ENCODE measurements at regions not wholly inside any gene's neighbourhood (a gene's known extent, or its start where the extent isn't known, plus 50 kb on each side); places are given as distances from the start of the nearest gene placed in this dataset.

- H3K27ac ChIP-seq, result no peak overlapping the region
- TF ChIP-seq CTCF (IDR thresholded peaks at IDR 0.05), result no peak
- no peak for TF ChIP-seq ZFX (IDR thresholded peaks at IDR 0.05; ENCODE audit: borderline replicate concordance)
Measured at GRCh38 chr20:23278172-23278571, 72.4 kb upstream of the NXT1 start.

DNA sequence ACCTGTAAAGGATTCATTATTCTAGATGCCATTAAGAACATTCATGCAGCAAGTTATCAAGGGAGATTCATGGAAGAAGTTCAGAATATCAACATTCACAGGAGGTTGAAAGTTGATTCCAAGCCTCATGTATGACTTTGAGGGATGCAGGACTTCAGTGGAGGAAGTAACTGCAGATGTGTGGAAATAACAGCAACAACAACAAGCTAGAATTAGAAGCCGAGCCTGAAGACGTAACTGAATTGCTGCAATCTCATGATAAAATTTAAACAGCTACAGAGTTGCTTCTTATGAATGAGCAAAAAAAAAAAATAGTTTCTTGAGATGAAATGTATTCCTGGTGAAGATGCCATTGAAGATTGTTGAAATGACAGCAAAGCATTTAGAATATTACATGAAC, 73.3 kb upstream of the NXT1 start:
- no peak for TF ChIP-seq ZFX (IDR thresholded peaks at IDR 0.05; ENCODE audit: borderline replicate concordance)
- TF ChIP-seq CTCF (IDR thresholded peaks at IDR 0.05), result no peak

DNA sequence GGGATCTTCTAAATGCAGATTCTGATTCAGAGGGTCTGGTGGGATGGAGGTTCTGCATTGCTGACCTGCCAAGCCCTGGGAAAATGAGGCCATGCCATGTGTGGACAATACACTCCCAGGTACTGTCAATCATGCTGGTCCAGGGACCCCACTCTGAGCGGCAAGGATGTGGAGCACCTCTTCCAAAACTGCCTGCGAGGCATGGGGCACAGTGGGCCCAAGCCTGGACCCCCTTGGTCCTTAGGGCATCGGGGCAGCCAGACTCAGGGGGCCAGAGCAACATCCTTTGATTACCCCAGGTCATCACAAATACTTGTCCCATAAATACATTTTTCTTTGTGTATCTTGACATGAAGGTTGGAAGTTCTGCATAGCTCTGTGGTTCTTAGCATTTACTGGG, 76.8 kb upstream of the NXT1 start:
- H3K27ac ChIP-seq, result no peak overlapping the region
- TF ChIP-seq CTCF (IDR thresholded peaks at IDR 0.05) (no peak), ZFX (IDR thresholded peaks at IDR 0.05; ENCODE audit: borderline replicate concordance) (no peak)

More for the DNA sequence above, 73.3 kb upstream of the NXT1 start:
- H3K27ac ChIP-seq, result no peak overlapping the region

DNA sequence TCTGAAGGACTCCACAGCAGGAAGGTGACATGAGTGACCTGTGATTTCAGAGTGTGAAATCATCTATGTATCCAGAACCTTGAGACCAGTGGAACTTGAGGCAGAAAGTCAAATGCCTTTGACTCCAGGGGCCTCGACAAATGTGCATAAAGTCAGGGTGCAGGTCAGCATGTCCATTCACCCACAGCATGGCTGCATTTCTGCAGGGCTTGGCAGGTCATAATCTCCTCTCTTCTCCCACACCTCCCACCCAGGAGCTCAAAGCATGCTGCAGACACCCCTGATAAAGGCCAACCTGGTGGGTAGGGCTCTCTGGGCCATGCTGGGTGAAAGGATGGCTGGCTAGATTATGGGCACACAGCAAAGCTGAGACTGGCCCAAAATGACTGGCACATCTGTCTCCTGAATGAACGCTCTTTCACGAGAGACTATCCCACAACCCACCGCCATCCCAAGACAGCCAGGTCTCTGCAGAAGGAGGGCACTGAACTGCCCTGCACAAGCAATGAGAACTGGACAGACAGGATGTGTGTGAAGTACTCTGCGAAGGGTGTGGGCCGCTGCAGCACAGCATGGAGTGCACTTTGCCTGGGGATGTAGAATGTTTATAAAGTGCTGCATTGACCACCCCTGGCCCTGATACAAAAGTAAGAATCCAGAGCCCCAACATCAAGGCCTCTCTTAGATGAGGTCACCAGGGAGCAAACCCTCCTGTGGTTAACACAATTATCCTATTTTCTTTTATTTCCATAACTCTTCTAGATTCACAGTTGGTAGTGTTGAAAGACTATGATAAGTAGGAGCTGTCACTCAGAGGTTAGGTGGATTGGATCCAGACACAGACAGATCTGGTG, 78.2 kb upstream of the NXT1 start:
- no peak for TF ChIP-seq CTCF (IDR thresholded peaks at IDR 0.05)
- no peak for TF ChIP-seq ZFX (IDR thresholded peaks at IDR 0.05; ENCODE audit: borderline replicate concordance)
- no peak overlapping the region for H3K27ac ChIP-seq

GRCh38 chr20:23270382-23270911, 80.1 kb upstream of the NXT1 start:
- TF ChIP-seq ZFX (IDR thresholded peaks at IDR 0.05; ENCODE audit: borderline replicate concordance) (no peak), CTCF (IDR thresholded peaks at IDR 0.05) (no peak)
- H3K27ac ChIP-seq, result no peak overlapping the region

GRCh38 chr20:23269954-23270353, 80.6 kb upstream of the NXT1 start:
- no peak overlapping the region for H3K27ac ChIP-seq

More at GRCh38 chr20:23269954-23270353, 80.6 kb upstream of the NXT1 start:
- TF ChIP-seq ZFX (IDR thresholded peaks at IDR 0.05; ENCODE audit: borderline replicate concordance) (no peak), CTCF (IDR thresholded peaks at IDR 0.05) (no peak)

Data from 22Rv1 (cell line).